ENCODE measurements at regions not wholly inside any gene's neighbourhood (a gene's known extent, or its start where the extent isn't known, plus 50 kb on each side); places are given as distances from the start of the nearest gene placed in this dataset.

DNA sequence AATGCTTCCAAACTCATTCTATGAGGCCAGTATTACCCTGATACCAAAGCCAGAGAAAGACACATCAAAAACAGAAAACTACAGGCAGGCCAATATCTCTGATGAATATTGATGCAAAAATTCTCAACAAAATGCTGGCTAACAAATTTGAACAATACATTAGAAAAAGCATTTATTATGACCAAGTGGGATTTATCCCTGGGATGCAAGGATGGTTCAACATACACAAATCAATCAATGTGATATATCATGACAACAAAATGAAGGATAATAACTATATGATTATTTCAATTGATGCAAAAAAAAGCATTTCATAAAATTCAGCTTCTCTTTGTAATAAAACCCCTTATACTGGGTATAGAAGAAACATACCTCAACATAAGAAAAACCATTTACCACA is 550.9 kb downstream of the ADCYAP1 start:
- no peak for DNase-seq (ENCODE audit: low read depth)
- H3K4me3 ChIP-seq (ENCODE audit: low read length), result no peak overlapping the region
- no peak for TF ChIP-seq CTCF (conservative IDR thresholded peaks at IDR 0.05; ENCODE audit: low read length)

DNA sequence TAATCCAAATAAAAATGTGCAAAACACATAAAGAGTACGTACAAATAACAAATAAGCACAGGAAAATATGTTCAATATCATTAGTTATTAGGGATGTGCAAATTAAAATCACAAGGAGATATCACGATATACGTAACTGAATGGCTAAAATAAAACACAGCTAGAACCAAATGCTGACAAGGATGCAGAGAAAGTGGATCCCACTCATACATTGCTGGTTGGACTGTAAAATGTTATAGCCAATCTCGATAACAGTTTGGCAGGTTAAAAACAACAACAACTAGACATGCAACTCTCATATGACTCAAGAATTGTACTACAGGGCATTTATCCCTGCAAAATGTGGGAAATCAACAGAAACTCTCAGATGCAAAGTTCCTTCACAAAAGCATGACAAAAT is 553.9 kb downstream of the ADCYAP1 start:
- H3K4me3 ChIP-seq (ENCODE audit: low read length), result no peak overlapping the region
- no peak for TF ChIP-seq CTCF (conservative IDR thresholded peaks at IDR 0.05; ENCODE audit: low read length)
- DNase-seq (ENCODE audit: low read depth), result no peak

DNA sequence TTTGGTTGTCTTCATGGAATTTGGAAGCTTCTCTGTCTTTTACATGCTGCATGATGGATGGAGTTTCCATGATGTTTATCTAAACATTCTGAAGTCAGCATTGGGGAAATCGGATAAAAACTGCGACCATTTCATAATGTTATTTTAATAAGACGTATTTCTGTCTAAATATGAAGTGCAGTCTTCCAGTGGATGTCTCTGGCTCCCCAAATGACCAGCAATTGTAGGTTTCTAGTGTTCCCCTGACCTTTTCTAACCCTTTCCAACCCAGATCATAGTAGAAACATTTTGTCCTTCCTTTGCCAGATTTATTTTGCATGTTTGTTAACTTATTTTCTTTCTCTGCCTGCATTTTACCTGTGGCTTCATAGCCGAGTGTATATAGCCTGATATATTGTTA is 559.3 kb downstream of the ADCYAP1 start:
- H3K4me3 ChIP-seq (ENCODE audit: low read length), result no peak overlapping the region
- TF ChIP-seq CTCF (conservative IDR thresholded peaks at IDR 0.05; ENCODE audit: low read length), result no peak
- DNase-seq (ENCODE audit: low read depth), result no peak

GRCh38 chr18:1464444-1465217 is 560.0 kb downstream of the ADCYAP1 start:
- TF ChIP-seq CTCF (conservative IDR thresholded peaks at IDR 0.05; ENCODE audit: low read length), result no peak
- DNase-seq (ENCODE audit: low read depth), result no peak
- H3K4me3 ChIP-seq (ENCODE audit: low read length), result no peak overlapping the region

DNA sequence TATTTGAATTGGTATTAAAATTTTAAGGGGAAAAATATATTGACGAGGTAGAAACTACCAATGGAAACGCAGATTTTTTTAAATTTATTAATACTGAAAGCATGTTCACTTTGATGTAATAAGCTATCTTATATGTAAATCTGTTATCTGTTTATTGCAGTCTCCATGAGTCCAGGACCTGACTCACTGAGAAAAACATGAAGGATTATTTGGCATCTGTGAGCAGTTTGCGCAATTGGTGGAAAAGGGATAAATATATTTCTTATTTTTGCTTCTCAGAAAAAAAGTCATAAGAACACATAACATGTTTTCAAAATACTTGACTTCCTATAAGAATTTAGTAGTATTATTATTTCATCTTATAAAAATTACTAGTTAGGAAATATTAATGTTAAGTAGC is 561.4 kb downstream of the ADCYAP1 start:
- no peak for TF ChIP-seq CTCF (conservative IDR thresholded peaks at IDR 0.05; ENCODE audit: low read length)
- DNase-seq (ENCODE audit: low read depth), result no peak
- H3K4me3 ChIP-seq (ENCODE audit: low read length), result no peak overlapping the region

- no peak overlapping the region for H3K4me3 ChIP-seq (ENCODE audit: low read length)
- no peak for DNase-seq (ENCODE audit: low read depth)
- TF ChIP-seq CTCF (conservative IDR thresholded peaks at IDR 0.05; ENCODE audit: low read length), result no peak
Measured at GRCh38 chr18:1467461-1467964, 562.8 kb downstream of the ADCYAP1 start.

DNA sequence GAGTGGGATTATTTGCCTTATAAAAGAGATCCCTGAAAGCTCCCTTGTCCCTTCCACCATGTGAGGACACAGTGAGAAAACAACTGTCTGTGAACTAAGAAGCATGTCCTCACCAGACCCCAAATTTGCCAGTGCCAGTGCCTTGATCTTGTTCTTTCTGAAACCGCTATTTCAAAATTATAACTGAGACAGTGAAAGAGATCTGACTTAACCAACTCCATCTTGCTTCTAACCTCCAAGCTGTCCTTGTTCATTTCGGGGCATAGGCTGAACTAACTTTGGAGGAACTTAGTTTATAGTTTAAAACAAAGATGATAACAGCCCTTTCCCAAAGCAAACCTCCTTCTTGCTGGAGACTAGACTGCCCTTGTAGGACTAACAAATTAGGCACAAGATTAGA is 563.9 kb downstream of the ADCYAP1 start:
- no peak overlapping the region for H3K4me3 ChIP-seq (ENCODE audit: low read length)
- TF ChIP-seq CTCF (conservative IDR thresholded peaks at IDR 0.05; ENCODE audit: low read length), result no peak
- no peak for DNase-seq (ENCODE audit: low read depth)

Measured in AG10803 (cell line).